ENCODE measurements at regions not wholly inside any gene's neighbourhood (a gene's known extent, or its start where the extent isn't known, plus 50 kb on each side); places are given as distances from the start of the nearest gene placed in this dataset.

DNA sequence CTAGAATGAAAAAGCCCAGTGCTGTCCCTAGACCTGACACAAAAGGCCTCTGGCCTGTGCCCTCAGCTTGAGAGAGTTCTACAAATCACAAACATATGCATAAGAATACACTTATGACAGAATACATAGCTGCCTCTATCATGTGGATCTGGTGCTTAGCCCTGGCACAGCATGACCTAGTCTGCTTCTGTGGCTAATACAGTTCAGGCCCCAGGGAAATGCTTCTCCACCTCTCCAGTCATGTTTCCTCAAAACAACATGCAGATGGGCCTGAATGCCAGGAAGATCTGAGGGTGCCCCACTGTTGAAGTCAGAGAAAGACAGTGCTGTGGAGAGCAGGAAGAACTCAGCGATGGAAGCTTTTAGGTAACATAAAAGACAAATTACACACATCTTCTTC lies 231.9 kb upstream of the SALL1 start:
- H3K36me3 ChIP-seq (ENCODE audit: control insufficient read depth, insufficient read depth, low read length): no peaks in the 10 kb centered on the region
- TF ChIP-seq, protein P1, sequence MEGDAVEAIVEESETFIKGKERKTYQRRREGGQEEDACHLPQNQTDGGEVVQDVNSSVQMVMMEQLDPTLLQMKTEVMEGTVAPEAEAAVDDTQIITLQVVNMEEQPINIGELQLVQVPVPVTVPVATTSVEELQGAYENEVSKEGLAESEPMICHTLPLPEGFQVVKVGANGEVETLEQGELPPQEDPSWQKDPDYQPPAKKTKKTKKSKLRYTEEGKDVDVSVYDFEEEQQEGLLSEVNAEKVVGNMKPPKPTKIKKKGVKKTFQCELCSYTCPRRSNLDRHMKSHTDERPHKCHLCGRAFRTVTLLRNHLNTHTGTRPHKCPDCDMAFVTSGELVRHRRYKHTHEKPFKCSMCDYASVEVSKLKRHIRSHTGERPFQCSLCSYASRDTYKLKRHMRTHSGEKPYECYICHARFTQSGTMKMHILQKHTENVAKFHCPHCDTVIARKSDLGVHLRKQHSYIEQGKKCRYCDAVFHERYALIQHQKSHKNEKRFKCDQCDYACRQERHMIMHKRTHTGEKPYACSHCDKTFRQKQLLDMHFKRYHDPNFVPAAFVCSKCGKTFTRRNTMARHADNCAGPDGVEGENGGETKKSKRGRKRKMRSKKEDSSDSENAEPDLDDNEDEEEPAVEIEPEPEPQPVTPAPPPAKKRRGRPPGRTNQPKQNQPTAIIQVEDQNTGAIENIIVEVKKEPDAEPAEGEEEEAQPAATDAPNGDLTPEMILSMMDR (IDR thresholded peaks at IDR 0.05): no peak

DNA sequence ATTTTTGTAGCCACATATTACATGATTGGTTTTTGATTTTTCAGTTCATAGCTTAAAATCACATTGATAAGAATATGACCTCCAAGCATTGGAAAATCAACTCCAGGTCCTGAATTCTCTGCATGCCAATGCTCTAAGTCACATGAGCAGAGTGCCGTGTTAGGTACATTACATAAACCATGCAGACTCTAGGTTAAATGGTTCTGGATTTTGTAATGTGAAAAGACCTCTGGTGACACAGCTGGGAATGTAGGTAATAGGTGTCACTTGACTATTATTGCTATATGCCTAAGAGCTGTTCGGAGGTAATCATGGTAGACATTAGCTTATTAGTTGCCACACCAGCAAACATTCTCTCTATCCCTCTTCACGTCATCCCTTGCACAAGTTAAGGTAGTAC lies 231.1 kb upstream of the SALL1 start:
- Histone ChIP-seq H2AFZ (no peak overlapping the region), H3K4me1 (peaks cover 34% of the 10 kb centered on the region), H3K4me2 (ENCODE audit: low read length) (no peak overlapping the region), H3K9ac (no peak overlapping the region), H3K9me3 (ENCODE audit: control insufficient read depth, low read length) (peaks cover 3% of the 10 kb centered on the region), H3K27me3 (ENCODE audit: control insufficient read depth, insufficient read depth, low read length) (no peaks in the 10 kb centered on the region), H3K79me2 (no peaks in the 10 kb centered on the region), H3K36me3 (ENCODE audit: control insufficient read depth, insufficient read depth, low read length) (no peaks in the 10 kb centered on the region), H3K4me3 (ENCODE audit: low read depth, low read length) (no peak overlapping the region), H3K27ac (no peak overlapping the region)
- TF ChIP-seq, protein P1 (IDR thresholded peaks at IDR 0.05): no peak

More for the DNA sequence above, 231.9 kb upstream of the SALL1 start:
- no peaks in the 10 kb centered on the region for H3K27me3 ChIP-seq (ENCODE audit: control insufficient read depth, insufficient read depth, low read length)
- H3K79me2 ChIP-seq: no peaks in the 10 kb centered on the region
- H3K9ac ChIP-seq: no peak overlapping the region
- no peak overlapping the region for H3K4me3 ChIP-seq (ENCODE audit: low read depth, low read length)
- H2AFZ ChIP-seq: peak overlapping the region; percentile 36
- peaks cover 34% of the 10 kb centered on the region for H3K4me1 ChIP-seq
- H3K4me2 ChIP-seq (ENCODE audit: low read length): no peak overlapping the region
- peaks cover 3% of the 10 kb centered on the region for H3K9me3 ChIP-seq (ENCODE audit: control insufficient read depth, low read length)
- H3K27ac ChIP-seq: peak overlapping the region; percentile 76

DNA sequence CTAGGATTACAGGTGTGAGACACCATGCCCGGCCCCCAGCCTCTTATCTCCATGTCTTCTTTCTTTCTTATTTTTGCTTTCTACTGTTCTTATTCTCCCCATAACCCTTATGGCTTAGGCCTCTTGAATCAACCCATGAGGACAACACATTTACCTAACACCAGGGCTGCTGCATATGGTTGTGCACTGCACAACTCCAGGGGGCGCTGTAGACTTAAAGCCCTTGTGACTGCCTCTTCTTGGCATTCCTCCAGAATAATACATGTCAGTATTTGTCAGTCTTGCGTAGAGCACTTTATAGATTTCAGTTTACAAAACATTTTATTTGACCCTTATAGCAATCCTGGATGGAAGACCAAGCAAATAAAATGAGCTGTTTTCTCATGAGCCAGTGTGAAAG lies 225.0 kb upstream of the SALL1 start:
- H3K4me2 ChIP-seq (ENCODE audit: low read length): no peak overlapping the region
- no peak overlapping the region for H3K9ac ChIP-seq
- H3K36me3 ChIP-seq (ENCODE audit: control insufficient read depth, insufficient read depth, low read length): no peaks in the 10 kb centered on the region
- H3K27ac ChIP-seq: no peak overlapping the region
- no peak overlapping the region for H2AFZ ChIP-seq
- TF ChIP-seq, protein P1 (IDR thresholded peaks at IDR 0.05): no peak
- H3K27me3 ChIP-seq (ENCODE audit: control insufficient read depth, insufficient read depth, low read length): no peaks in the 10 kb centered on the region
- H3K9me3 ChIP-seq (ENCODE audit: control insufficient read depth, low read length): no peaks in the 10 kb centered on the region
- H3K4me3 ChIP-seq (ENCODE audit: low read depth, low read length): no peak overlapping the region
- H3K79me2 ChIP-seq: no peaks in the 10 kb centered on the region
- H3K4me1 ChIP-seq: no peaks in the 10 kb centered on the region

DNA sequence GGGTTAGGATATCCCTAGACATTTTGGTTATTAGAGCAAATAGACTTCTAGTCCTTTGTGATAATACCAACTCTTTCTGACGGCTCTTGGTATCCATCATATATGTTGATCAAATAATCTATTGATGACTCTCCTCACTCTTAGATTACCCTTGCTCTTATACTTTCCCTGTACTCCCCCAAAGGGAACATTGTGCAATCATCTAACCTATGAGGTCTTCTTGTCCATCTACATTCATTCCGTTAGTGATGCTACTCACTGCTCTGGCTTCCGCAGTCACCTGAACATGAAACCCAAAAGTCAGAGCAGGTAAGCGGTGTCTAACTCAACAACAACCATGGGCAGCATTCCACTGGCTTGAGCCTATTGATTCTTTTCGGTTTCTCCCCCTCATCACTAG lies 223.7 kb upstream of the SALL1 start:
- H3K4me2 ChIP-seq (ENCODE audit: low read length): no peak overlapping the region
- H3K36me3 ChIP-seq (ENCODE audit: control insufficient read depth, insufficient read depth, low read length): no peaks in the 10 kb centered on the region
- no peak overlapping the region for H3K9ac ChIP-seq
- H2AFZ ChIP-seq: no peak overlapping the region
- no peaks in the 10 kb centered on the region for H3K27me3 ChIP-seq (ENCODE audit: control insufficient read depth, insufficient read depth, low read length)
- no peaks in the 10 kb centered on the region for H3K4me1 ChIP-seq
- no peaks in the 10 kb centered on the region for H3K9me3 ChIP-seq (ENCODE audit: control insufficient read depth, low read length)
- no peaks in the 10 kb centered on the region for H3K79me2 ChIP-seq
- no peak overlapping the region for H3K27ac ChIP-seq
- TF ChIP-seq, protein P1 (IDR thresholded peaks at IDR 0.05): no peak
- H3K4me3 ChIP-seq (ENCODE audit: low read depth, low read length): no peak overlapping the region

DNA sequence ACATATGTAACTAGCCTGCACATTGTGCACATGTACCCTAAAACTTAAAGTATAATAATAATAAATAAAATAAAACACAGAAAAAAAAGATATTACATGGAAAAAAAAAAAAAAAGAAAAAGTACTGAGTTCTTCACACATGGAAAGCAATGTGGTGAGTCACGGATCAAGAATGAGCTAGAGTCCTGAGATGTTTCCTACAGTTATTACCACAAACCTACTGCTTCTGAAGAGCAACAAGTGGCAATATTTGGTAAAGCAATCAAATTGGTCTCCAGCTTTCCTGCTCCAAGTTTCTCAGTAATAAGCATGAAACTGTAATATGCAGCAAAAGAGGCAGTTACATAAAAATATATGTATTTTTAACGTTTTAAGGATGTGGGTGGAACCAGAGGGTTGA lies 223.3 kb upstream of the SALL1 start:
- TF ChIP-seq, protein P1 (IDR thresholded peaks at IDR 0.05): no peak
- H3K79me2 ChIP-seq: no peaks in the 10 kb centered on the region
- no peak overlapping the region for H3K9ac ChIP-seq
- H2AFZ ChIP-seq: no peak overlapping the region
- H3K27ac ChIP-seq: no peak overlapping the region
- H3K4me1 ChIP-seq: no peaks in the 10 kb centered on the region
- no peaks in the 10 kb centered on the region for H3K9me3 ChIP-seq (ENCODE audit: control insufficient read depth, low read length)
- H3K36me3 ChIP-seq (ENCODE audit: control insufficient read depth, insufficient read depth, low read length): no peaks in the 10 kb centered on the region
- no peaks in the 10 kb centered on the region for H3K27me3 ChIP-seq (ENCODE audit: control insufficient read depth, insufficient read depth, low read length)
- no peak overlapping the region for H3K4me3 ChIP-seq (ENCODE audit: low read depth, low read length)
- no peak overlapping the region for H3K4me2 ChIP-seq (ENCODE audit: low read length)
